ENCODE measurements at regions not wholly inside any gene's neighbourhood (a gene's known extent, or its start where the extent isn't known, plus 50 kb on each side); places are given as distances from the start of the nearest gene placed in this dataset.

DNA sequence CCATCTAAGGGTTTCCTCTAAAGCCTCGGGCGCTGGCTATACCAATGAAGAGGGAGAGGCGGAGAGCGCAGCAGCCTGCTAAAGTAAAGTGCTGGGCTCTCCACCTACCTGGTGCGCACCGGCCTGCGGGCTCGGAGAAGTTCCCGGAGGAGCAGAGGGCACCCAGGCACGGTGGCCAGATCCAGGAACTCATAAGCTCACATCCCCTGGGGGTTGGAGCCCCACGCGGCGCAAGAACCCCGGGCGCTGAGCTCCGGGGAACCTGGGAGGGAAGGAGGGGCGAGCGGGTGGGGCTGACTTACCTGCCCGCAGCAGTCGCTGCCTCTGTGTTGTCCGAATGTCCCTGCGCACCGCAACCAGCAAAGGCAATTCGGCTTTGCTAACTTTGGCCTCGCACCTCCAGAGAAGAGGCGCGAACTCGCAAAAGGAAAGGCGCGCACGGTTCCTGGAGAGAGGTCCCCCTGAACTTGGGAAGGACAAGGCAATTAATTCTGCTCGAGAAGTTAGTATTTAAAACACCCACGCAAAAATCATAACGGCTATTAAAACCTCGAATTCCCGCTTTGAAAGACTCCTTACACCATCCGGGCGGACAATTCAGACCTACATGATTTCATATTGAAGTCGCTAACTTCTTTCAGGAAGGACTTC lies 127.6 kb upstream of the C11orf58 start:
- TF ChIP-seq, protein P1, sequence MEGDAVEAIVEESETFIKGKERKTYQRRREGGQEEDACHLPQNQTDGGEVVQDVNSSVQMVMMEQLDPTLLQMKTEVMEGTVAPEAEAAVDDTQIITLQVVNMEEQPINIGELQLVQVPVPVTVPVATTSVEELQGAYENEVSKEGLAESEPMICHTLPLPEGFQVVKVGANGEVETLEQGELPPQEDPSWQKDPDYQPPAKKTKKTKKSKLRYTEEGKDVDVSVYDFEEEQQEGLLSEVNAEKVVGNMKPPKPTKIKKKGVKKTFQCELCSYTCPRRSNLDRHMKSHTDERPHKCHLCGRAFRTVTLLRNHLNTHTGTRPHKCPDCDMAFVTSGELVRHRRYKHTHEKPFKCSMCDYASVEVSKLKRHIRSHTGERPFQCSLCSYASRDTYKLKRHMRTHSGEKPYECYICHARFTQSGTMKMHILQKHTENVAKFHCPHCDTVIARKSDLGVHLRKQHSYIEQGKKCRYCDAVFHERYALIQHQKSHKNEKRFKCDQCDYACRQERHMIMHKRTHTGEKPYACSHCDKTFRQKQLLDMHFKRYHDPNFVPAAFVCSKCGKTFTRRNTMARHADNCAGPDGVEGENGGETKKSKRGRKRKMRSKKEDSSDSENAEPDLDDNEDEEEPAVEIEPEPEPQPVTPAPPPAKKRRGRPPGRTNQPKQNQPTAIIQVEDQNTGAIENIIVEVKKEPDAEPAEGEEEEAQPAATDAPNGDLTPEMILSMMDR (IDR thresholded peaks at IDR 0.05; ENCODE audit: extremely low read depth, insufficient read depth, missing control alignments) = no peak
- in situ Hi-C loops (cut with MboI; ENCODE audit: low pct_unique_long_range_greater_than_20kb, low sequenced_read_pairs, unreplicated experiment) = no loop called here
- DNase-seq (ENCODE audit: low spot score) = no peak

DNA sequence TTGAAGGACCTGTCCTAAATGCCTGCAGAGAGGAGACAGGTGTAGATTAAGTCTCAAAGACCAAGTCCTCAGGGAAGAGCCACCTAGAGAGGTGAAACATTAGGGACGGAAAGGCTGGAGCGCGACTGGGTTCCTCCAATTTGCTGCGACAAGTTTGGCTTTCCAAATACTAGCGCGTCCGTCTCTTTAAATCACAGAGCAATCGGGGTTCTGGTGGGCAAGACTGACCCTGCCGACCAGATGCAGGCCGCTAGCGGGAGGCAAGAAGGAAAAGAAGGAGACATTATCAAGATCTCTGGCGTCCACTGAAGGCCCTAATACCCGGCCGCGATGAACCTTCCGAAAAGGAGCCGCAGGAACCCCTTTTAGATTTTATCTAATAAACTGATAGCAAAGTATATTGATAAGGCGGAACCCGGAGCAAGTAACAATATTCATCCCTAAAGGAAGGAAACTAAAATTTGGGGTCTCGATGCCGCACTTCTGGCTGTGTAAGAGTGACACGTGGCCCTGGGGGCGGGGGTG lies 128.2 kb upstream of the C11orf58 start:
- DNase-seq (ENCODE audit: low spot score) = no peak
- in situ Hi-C loops (cut with MboI; ENCODE audit: low pct_unique_long_range_greater_than_20kb, low sequenced_read_pairs, unreplicated experiment) = no loop called here
- TF ChIP-seq, protein P1 (IDR thresholded peaks at IDR 0.05; ENCODE audit: extremely low read depth, insufficient read depth, missing control alignments) = no peak

- TF ChIP-seq, protein P1 (IDR thresholded peaks at IDR 0.05; ENCODE audit: extremely low read depth, insufficient read depth, missing control alignments) = no peak
- DNase-seq (ENCODE audit: low spot score) = no peak
- in situ Hi-C loops (cut with MboI; ENCODE audit: low pct_unique_long_range_greater_than_20kb, low sequenced_read_pairs, unreplicated experiment) = no loop called here
Measured at GRCh38 chr11:16609769-16610168, 128.7 kb upstream of the C11orf58 start.

DNA sequence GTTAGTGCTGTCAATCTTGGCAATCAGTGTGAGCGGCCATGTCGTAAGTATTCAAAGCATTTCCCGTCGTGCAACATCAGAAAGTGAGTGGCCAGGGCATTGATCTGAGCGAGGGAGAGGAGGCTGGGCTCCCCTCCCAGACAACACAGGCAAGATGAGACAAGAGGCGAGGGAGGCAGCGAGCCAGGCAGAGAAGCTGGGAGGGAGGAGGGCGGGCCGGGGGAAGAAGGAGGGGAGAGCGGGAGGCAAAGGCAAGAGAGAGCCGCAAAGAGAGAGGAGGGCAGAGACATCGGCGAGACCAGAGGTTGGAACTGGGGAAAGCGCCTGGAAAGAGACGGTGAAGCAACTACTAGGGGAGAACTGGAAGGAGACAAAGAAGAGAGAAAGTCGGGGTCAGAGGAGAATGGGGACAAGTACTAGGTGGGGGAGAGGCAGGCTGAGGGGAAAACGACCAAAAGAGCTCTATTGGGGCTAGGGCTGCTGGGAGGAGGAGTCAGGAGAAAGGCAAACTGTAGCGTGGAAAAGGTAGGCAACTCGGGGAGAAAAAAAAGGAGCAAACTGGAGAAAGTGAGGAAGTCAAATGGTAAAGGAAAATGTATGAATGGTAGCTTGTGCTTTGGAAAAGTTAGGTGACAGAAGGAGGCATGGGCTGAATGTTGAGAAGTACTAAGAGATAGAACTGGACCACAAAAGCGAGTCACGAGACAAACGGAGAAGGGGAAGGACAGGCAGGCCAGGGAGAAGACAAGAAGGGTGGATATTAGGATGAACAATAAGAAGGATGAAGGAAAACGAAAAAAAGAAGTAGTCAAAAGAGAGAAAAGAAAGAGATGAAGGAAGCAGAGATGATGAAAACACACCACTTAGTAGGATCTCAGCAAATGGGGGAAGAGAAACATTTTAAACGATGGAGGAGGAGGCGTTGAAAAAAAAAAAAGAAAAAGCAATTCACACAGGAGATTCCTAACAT lies 130.5 kb upstream of the C11orf58 start:
- in situ Hi-C loops (cut with MboI; ENCODE audit: low pct_unique_long_range_greater_than_20kb, low sequenced_read_pairs, unreplicated experiment) = no loop called here
- TF ChIP-seq, protein P1 (IDR thresholded peaks at IDR 0.05; ENCODE audit: extremely low read depth, insufficient read depth, missing control alignments) = no peak
- DNase-seq (ENCODE audit: low spot score) = no peak

DNA sequence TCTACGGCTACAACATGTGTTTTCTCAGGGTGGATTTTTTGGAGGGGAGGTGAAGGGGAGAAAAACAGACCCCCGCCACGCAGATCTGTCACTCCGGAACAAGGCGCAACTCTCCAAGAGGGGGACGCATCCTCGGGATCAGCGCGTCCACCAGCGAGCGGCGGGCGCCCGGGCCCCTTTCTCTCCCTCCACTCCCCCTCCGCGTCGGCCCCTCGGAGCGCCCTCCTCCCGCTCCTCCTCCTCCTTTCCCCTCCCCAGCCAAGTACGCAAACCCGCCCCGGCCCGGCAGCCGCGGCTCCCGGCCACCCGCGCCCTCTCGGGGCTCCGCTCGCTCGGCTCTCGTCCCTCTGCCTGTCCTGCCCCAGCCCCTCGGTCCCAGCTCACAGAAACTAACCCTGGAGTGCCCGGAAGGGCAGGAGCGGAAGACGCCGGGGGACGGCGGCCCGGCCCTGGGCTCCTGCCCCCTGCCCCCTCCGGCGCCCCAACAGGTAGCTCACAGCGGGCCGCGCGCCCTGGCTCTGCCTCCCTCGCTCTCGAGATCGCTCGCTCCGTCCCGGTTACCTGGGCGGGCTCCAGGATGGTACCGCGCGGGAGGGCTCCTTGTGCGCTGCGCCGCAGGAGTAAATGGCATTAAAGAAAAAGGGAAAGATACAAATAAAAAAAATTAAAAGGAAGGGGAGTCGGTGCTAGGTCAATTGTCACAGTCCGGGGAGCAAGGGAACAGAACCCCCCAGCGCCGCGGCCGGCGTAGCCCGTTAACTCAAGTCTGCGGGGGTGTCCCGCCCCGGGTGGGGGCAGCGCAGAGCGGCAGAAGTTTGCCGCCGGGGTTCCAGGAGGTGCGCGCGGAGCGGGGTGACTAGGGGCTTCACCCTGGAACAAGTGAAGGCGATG lies 131.4 kb upstream of the C11orf58 start:
- DNase-seq (ENCODE audit: low spot score) = no peak
- in situ Hi-C loops (cut with MboI; ENCODE audit: low pct_unique_long_range_greater_than_20kb, low sequenced_read_pairs, unreplicated experiment) = no loop called here
- TF ChIP-seq, protein P1 (IDR thresholded peaks at IDR 0.05; ENCODE audit: extremely low read depth, insufficient read depth, missing control alignments) = no peak

Measured in GM13977 (cell line).